Duodenal mucosa (tissue), 2 donors: ENCODE measurements at regions not wholly inside any gene's neighbourhood (a gene's known extent, or its start where the extent isn't known, plus 50 kb on each side); places are given as distances from the start of the nearest gene placed in this dataset.

Source experiments
- H3K27ac ChIP-seq: one replicate; pipeline ENCODE4 v1.7.0; 2013; ENCODE audit warnings: low read depth, low read length
- H3K27me3 ChIP-seq, 2 donors: one replicate each; pipeline ENCODE4 v1.7.0; 2013; ENCODE audit warnings: low read length in 2 of 2, control low read depth in 1 of 2; ENCODE audit not compliant: insufficient read depth in 2 of 2, control insufficient read depth in 1 of 2
- H3K36me3 ChIP-seq, 2 donors: one replicate each; pipeline ENCODE4 v1.7.0; 2013; ENCODE audit warnings: low read length in 2 of 2, control low read depth in 1 of 2; ENCODE audit not compliant: insufficient read depth in 2 of 2, control insufficient read depth in 1 of 2
- H3K4me1 ChIP-seq, 2 donors: one replicate each; pipeline ENCODE4 v1.7.0; 2013; ENCODE audit warnings: low read length in 2 of 2, control low read depth in 1 of 2; ENCODE audit not compliant: insufficient read depth in 2 of 2, control insufficient read depth in 1 of 2
- H3K4me3 ChIP-seq, 2 donors: one replicate each; pipeline ENCODE4 v1.7.0; 2013; ENCODE audit warnings: low read length in 2 of 2, low read depth in 1 of 2
- H3K9ac ChIP-seq, 2 donors: one replicate each; pipeline ENCODE4 v1.7.0; 2013; ENCODE audit warnings: low read length in 2 of 2, low read depth in 1 of 2
- H3K9me3 ChIP-seq, 2 donors: one replicate each; pipeline ENCODE4 v1.7.0; 2013; ENCODE audit warnings: low read length in 2 of 2, control low read depth in 1 of 2; ENCODE audit not compliant: control insufficient read depth in 1 of 2

DNA sequence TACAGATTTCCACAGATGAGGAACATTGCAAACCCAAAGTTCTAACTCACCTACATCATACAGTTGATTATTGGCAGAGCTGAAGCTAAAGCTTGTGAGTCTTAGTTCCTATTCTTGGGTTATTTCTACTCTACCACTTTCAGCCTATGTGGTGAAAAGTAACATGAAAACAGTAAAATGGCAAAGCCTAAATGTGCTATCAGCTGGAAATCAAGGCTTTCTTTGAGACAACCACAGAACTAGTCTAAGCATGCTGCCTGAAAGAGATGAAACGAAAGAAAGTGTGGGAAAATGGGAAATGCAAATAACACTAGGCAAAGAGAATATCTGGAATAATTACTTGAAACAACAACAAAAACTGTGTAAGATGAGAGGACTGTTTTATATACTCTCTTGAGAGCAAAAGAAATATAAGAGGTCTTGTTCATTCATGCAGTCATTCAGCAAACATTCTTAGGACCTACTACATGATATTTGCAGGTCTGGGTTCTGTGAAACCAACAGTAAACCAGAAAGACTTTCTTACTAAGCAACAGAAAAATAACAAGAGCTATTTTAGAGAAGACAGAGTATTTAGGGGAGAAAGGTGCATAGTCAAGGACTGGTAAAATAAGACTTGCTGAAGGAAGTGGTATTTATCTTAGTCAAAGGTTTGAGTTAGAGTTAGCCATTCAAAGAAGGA lies 437.1 kb downstream of the HTR7 start:
- Histone ChIP-seq H3K9ac (no peak overlapping the region), H3K4me3 (no peak overlapping the region), H3K36me3 (no peaks in the 10 kb centered on the region), H3K27me3 (no peaks in the 10 kb centered on the region), H3K27ac (no peak overlapping the region), H3K4me1 (no peaks in the 10 kb centered on the region), H3K9me3 (no peaks in the 10 kb centered on the region)

DNA sequence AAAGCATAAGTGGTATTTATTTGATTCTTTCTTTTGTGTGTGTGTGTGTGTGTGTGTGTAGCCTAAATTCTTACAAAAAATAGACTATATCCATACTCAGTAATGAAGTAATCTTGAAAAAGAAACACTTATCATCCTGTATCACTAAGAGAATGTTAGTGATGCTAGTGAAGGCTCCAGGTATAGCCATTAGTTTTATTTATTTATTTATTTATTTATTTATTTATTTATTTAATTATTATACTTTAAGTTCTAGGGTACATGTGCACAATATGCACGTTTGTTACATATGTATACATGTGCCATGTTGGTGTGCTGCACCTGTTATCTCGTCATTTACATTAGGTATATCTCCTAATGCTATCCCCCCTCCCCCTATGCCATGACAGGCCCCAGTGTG lies 436.0 kb downstream of the HTR7 start:
- H3K27ac ChIP-seq = no peak overlapping the region

DNA sequence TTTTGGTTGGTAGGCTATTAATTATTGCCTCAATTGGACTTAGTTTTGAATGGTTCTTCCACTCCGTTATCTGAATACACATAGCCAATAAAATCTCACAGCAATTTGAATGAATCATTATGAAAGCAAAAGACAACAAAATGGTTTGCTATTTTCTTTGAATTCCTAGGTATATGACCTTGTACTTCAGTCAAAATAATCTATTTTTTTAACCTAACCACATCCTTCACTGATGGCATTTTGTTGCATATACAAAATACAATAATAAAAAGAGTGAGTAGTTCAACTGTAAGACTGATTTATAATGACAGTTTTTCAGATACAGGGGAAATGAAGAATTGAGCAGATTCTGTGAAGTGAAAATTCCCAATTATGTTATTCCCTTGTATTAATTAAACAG lies 433.1 kb downstream of the HTR7 start:
- H3K4me1 ChIP-seq = no peaks in the 10 kb centered on the region

More for the DNA sequence above, 436.0 kb downstream of the HTR7 start:
- no peaks in the 10 kb centered on the region for H3K9me3 ChIP-seq
- no peak overlapping the region for H3K4me3 ChIP-seq
- no peak overlapping the region for H3K9ac ChIP-seq
- no peaks in the 10 kb centered on the region for H3K36me3 ChIP-seq
- H3K4me1 ChIP-seq = no peaks in the 10 kb centered on the region
- no peaks in the 10 kb centered on the region for H3K27me3 ChIP-seq

DNA sequence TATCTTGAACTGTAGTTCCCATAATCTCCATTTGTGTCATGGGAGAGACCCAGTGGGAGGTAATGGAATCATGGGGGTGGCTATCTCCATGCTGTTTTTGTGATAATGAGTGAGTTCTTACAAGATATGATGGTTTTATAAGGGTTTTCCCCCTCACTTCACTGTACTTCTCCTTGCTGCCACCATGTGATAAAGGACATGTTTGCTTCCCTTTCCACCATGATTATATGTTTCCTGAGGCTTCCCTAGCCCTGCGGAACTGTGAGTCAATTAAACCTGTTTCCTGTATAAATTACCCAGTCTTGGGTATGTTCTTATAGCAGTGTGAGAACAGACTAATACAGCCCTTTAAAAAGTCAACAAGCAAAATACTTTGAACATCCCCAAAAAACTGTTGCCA lies 427.7 kb downstream of the HTR7 start:
- H3K4me1 ChIP-seq = no peaks in the 10 kb centered on the region
- H3K36me3 ChIP-seq = no peaks in the 10 kb centered on the region
- no peak overlapping the region for H3K9ac ChIP-seq
- H3K9me3 ChIP-seq = no peaks in the 10 kb centered on the region
- no peak overlapping the region for H3K27ac ChIP-seq
- no peak overlapping the region for H3K4me3 ChIP-seq
- H3K27me3 ChIP-seq = no peaks in the 10 kb centered on the region

More for the DNA sequence above, 433.1 kb downstream of the HTR7 start:
- Histone ChIP-seq H3K36me3 (no peaks in the 10 kb centered on the region), H3K9me3 (no peaks in the 10 kb centered on the region), H3K9ac (no peak overlapping the region), H3K4me3 (no peak overlapping the region), H3K27ac (no peak overlapping the region), H3K27me3 (no peaks in the 10 kb centered on the region)

DNA sequence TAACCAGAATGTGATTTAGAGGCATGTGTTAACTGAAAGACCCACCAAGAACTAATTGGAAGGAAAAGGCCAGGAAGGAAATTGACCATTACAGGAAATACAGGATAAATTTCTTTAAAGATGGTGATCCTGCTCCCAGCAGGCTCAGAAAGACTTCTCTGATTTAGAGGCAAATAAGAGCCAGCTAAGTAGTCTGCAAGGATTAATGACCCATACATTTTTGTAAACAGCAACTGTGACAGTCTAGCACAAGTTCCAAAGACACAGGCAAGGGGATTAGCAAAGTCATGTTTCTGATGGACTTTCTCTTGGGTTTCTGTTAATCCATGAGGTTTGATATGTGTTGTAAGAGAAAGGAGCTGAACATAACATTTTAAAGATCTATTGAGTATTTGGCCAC lies 425.0 kb downstream of the HTR7 start:
- Histone ChIP-seq H3K36me3 (no peaks in the 10 kb centered on the region), H3K27me3 (no peaks in the 10 kb centered on the region)

DNA sequence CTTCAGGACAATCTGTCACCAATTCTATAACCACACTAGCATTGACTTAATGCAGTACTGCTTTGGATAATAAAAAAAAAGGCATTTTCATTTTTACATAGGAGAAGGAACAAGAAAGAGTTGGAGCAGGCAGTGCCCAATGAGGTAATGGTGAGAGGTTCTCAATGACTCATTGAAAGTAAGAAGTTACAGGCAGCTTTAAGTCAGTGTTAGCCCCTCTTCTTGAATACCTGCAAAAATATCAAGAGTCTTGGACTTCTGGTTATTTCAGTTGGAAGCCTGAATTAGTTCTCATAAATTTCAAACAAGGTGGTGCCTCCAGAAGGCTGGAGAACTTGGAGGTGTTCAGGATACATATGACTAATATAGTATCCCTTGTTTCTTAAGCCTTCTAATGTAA lies 422.5 kb downstream of the HTR7 start:
- H3K9ac ChIP-seq = no peak overlapping the region
- no peaks in the 10 kb centered on the region for H3K9me3 ChIP-seq
- H3K27me3 ChIP-seq = no peaks in the 10 kb centered on the region
- no peak overlapping the region for H3K27ac ChIP-seq
- no peaks in the 10 kb centered on the region for H3K36me3 ChIP-seq
- no peak overlapping the region for H3K4me3 ChIP-seq
- no peaks in the 10 kb centered on the region for H3K4me1 ChIP-seq

More for the DNA sequence above, 425.0 kb downstream of the HTR7 start:
- H3K27ac ChIP-seq = no peak overlapping the region
- no peak overlapping the region for H3K9ac ChIP-seq
- no peaks in the 10 kb centered on the region for H3K9me3 ChIP-seq
- H3K4me3 ChIP-seq = no peak overlapping the region
- no peaks in the 10 kb centered on the region for H3K4me1 ChIP-seq

DNA sequence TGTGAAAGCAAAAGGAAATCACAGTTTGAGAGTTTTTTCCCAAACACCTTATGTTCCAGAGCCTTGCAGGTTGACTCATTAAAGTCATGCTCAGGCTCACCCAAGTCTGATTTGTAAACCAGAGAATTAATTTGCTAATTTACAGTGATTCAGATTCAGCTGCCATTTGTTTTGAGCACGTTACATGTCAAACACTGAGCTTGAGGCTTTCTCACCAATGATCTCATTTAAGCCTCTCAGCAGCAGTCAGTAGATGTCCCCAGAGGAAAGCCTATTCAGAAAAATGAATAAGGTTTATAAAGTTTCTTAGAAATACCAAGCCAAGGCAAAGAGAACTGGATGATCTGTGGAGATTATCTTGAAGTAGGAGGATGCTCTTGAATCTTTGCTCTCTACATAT lies 420.4 kb downstream of the HTR7 start:
- Histone ChIP-seq H3K36me3 (no peaks in the 10 kb centered on the region), H3K9me3 (peaks cover 5 to 9% of the 10 kb centered on the region in 2 donors), H3K9ac (no peak overlapping the region), H3K27ac (no peak overlapping the region), H3K4me1 (no peaks in the 10 kb centered on the region), H3K27me3 (no peaks in the 10 kb centered on the region), H3K4me3 (no peak overlapping the region)

DNA sequence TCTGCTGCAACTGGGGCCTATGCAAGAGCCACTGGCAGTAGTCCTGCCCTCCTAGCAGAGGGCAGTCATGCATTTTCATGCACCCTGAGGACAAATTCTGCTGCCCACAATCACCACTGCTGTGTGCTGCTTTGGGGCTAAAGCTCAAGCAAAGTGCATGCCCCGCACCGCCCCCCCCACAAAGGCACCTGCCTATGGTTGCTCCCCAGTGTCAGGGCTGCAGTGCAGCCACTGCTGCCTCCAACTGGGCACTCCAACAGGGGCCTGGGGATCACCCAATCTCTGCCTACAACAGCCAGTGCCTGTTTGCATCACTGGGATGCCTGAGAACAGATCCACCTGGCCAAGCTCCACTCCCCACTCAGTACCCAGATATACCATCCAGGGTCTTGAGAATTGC lies 417.0 kb downstream of the HTR7 start:
- Histone ChIP-seq H3K9ac (no peak overlapping the region), H3K9me3 (peaks cover 5 to 9% of the 10 kb centered on the region in 2 donors), H3K36me3 (no peaks in the 10 kb centered on the region), H3K4me3 (no peak overlapping the region), H3K4me1 (no peaks in the 10 kb centered on the region), H3K27me3 (no peaks in the 10 kb centered on the region), H3K27ac (no peak overlapping the region)

DNA sequence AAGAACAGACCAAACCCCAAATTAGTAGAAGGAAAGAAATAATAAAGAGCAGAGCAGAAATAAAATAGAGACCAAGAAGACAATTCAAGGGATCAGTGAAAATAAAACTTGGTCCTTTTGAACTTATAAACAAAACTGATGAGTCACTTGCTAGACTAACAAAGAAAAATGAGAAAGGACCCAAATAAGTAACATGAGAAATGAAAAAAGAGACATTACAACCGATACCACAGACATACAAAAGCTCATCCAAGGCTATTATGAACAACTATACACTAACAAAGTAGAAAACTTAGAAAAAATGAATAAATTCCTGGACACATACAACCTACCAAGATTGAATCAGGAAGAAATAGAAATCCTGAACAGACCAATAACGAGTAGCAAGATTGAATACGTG lies 414.5 kb downstream of the HTR7 start:
- no peak overlapping the region for H3K4me3 ChIP-seq
- no peaks in the 10 kb centered on the region for H3K36me3 ChIP-seq
- H3K4me1 ChIP-seq = no peaks in the 10 kb centered on the region
- no peak overlapping the region for H3K9ac ChIP-seq
- peaks cover 5 to 9% of the 10 kb centered on the region in 2 donors for H3K9me3 ChIP-seq
- no peak overlapping the region for H3K27ac ChIP-seq
- no peaks in the 10 kb centered on the region for H3K27me3 ChIP-seq

DNA sequence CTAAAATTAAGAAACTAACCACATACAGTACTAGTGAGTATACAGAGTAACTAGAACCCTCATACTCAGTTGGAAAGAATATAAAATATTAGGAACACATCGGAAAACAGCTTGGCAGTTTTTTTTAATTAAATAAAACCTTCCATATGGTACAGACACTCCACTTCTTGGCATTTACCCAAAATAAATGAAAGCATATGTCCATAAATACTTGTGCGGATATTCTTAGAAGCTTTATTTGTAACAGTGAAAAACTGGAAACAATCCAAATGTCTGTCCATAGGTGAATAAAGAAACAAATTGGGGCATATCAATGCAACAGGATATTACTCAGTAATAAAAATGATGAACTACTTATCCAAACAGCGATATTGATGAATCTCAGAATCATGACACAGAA lies 410.0 kb downstream of the HTR7 start:
- Histone ChIP-seq H3K4me1 (no peaks in the 10 kb centered on the region), H3K9ac (no peak overlapping the region), H3K27ac (no peak overlapping the region), H3K9me3 (no peaks in the 10 kb centered on the region), H3K36me3 (no peaks in the 10 kb centered on the region), H3K4me3 (no peak overlapping the region), H3K27me3 (no peaks in the 10 kb centered on the region)

DNA sequence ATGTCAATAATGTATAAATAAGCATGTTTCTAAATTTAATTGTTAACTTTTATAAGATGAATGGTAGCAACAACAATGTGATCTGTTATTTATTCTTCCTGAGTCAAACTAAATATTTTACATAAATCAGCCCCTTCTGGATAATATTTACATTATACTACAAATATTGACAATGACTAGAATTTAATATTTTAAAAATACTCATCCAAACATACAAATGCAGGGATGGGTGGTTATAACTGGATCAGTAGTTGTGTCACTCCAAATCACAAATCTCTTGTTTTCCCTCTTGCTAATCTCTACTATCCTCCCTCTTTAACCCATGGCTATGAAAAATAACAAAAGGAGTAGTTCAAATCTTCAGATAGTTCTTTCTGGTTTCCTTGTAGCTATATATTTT lies 407.0 kb downstream of the HTR7 start:
- Histone ChIP-seq H3K4me1 (no peaks in the 10 kb centered on the region), H3K27me3 (no peaks in the 10 kb centered on the region), H3K4me3 (no peak overlapping the region), H3K9ac (no peak overlapping the region), H3K36me3 (no peaks in the 10 kb centered on the region), H3K9me3 (no peaks in the 10 kb centered on the region), H3K27ac (no peak overlapping the region)
